ENCODE measurements at regions not wholly inside any gene's neighbourhood (a gene's known extent, or its start where the extent isn't known, plus 50 kb on each side); places are given as distances from the start of the nearest gene placed in this dataset.

DNA sequence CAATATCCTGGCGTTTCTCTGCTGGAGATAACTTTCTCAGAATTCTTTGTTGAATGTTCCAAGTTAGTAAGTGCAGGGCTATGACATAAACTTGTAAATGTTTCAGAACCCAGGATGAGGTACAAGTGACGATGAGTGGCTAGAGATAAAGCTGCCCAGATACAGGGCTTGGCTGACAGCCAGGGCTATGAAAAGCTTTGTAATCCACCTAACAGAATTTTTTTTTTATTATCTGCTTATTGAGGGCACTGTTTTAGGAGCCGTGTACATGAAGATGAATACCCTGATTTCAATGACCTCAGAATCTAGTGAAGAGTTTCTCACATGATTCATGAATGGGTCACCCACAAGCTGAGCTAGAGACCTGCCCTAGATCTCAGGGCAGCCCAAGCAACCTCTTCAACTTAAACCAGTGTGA lies 431.4 kb downstream of the DIPK2A start:
- H3K79me2 ChIP-seq (ENCODE audit: control insufficient read depth, insufficient read depth, low read length): no peaks in the 10 kb centered on the region
- dilution Hi-C loops (cut with MboI; ENCODE audit: extremely low pct_ligation_motif_present, low sequenced_read_pairs): no loop called here
- no peaks in the 10 kb centered on the region for H3K27me3 ChIP-seq (ENCODE audit: control insufficient read depth, extremely low read depth, insufficient read depth, low read length)
- H2AFZ ChIP-seq (ENCODE audit: control insufficient read depth, low read length): no peak overlapping the region
- no peak overlapping the region for H3K27ac ChIP-seq (ENCODE audit: control insufficient read depth, insufficient read depth, low read length)
- no peaks in the 10 kb centered on the region for H3K36me3 ChIP-seq (ENCODE audit: control insufficient read depth in 2 of 2, extremely low read depth in 1 of 2, insufficient read depth in 2 of 2, low read length in 2 of 2)
- no peak for TF ChIP-seq EZH2 (IDR thresholded peaks at IDR 0.05; ENCODE audit: low read length)
- TF ChIP-seq, protein P1, sequence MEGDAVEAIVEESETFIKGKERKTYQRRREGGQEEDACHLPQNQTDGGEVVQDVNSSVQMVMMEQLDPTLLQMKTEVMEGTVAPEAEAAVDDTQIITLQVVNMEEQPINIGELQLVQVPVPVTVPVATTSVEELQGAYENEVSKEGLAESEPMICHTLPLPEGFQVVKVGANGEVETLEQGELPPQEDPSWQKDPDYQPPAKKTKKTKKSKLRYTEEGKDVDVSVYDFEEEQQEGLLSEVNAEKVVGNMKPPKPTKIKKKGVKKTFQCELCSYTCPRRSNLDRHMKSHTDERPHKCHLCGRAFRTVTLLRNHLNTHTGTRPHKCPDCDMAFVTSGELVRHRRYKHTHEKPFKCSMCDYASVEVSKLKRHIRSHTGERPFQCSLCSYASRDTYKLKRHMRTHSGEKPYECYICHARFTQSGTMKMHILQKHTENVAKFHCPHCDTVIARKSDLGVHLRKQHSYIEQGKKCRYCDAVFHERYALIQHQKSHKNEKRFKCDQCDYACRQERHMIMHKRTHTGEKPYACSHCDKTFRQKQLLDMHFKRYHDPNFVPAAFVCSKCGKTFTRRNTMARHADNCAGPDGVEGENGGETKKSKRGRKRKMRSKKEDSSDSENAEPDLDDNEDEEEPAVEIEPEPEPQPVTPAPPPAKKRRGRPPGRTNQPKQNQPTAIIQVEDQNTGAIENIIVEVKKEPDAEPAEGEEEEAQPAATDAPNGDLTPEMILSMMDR (optimal IDR thresholded peaks at IDR 0.05 in 1 of 3, IDR thresholded peaks at IDR 0.05 in 1 of 3, conservative IDR thresholded peaks at IDR 0.05 in 1 of 3; ENCODE audit: extremely low read depth in 1 of 3, insufficient read depth in 2 of 3, low read length in 3 of 3): no peak
- DNase-seq (ENCODE audit: low read depth, low spot score) (no peak), FAIRE-seq (no peak)
- H3K9me3 ChIP-seq (ENCODE audit: control insufficient read depth, low read depth, low read length): no peaks in the 10 kb centered on the region
- no peak overlapping the region for H3K9ac ChIP-seq (ENCODE audit: control insufficient read depth, extremely low read depth, insufficient read depth, low read length)
- no peaks in the 10 kb centered on the region for H3K9me1 ChIP-seq (ENCODE audit: control insufficient read depth, extremely low read depth, insufficient read depth, low read length)
- H4K20me1 ChIP-seq (ENCODE audit: control insufficient read depth, extremely low read depth, insufficient read depth, low read length): no peaks in the 10 kb centered on the region
- H3K4me1 ChIP-seq (ENCODE audit: control insufficient read depth, extremely low read depth, insufficient read depth, low read length): no peaks in the 10 kb centered on the region
- H3K4me3 ChIP-seq (ENCODE audit: control insufficient read depth in 2 of 3, extremely low read depth in 1 of 3, insufficient read depth in 2 of 3, low read depth in 1 of 3, low read length in 3 of 3): no peak overlapping the region
- no peak overlapping the region for H3K4me2 ChIP-seq (ENCODE audit: control insufficient read depth, extremely low read depth, insufficient read depth, low read depth, low read length)

DNA sequence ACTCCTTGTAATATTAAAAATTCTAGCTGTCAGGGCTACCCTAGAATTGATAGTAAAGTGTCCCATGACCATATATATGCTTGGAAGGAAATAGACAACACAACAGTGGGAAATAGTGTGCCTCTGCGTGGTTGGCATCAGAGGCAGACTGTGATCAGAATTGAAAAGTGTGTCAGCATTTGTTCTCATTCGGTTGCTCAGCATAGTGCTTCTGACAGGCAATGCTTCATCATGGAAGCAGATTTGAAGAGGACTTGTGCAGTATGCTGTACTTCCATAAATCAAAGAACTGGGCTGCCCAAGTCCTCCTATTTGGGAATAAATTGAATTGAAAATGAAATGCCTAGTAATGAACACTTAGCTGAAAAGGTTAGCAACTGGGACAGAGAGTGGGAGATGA lies 435.7 kb downstream of the DIPK2A start:
- no peaks in the 10 kb centered on the region for H4K20me1 ChIP-seq (ENCODE audit: control insufficient read depth, extremely low read depth, insufficient read depth, low read length)
- H3K9me3 ChIP-seq (ENCODE audit: control insufficient read depth, low read depth, low read length): no peaks in the 10 kb centered on the region
- H3K4me1 ChIP-seq (ENCODE audit: control insufficient read depth, extremely low read depth, insufficient read depth, low read length): no peaks in the 10 kb centered on the region
- FAIRE-seq: no peak
- dilution Hi-C loops (cut with MboI; ENCODE audit: extremely low pct_ligation_motif_present, low sequenced_read_pairs): no loop called here
- no peak for DNase-seq (ENCODE audit: low read depth, low spot score)
- no peak overlapping the region for H3K4me2 ChIP-seq (ENCODE audit: control insufficient read depth, extremely low read depth, insufficient read depth, low read depth, low read length)
- no peaks in the 10 kb centered on the region for H3K79me2 ChIP-seq (ENCODE audit: control insufficient read depth, insufficient read depth, low read length)
- H3K9ac ChIP-seq (ENCODE audit: control insufficient read depth, extremely low read depth, insufficient read depth, low read length): no peak overlapping the region
- no peak for TF ChIP-seq EZH2 (IDR thresholded peaks at IDR 0.05; ENCODE audit: low read length)
- TF ChIP-seq, protein P1 (optimal IDR thresholded peaks at IDR 0.05 in 1 of 3, IDR thresholded peaks at IDR 0.05 in 1 of 3, conservative IDR thresholded peaks at IDR 0.05 in 1 of 3; ENCODE audit: extremely low read depth in 1 of 3, insufficient read depth in 2 of 3, low read length in 3 of 3): no peak
- no peaks in the 10 kb centered on the region for H3K36me3 ChIP-seq (ENCODE audit: control insufficient read depth in 2 of 2, extremely low read depth in 1 of 2, insufficient read depth in 2 of 2, low read length in 2 of 2)
- no peak overlapping the region for H3K27ac ChIP-seq (ENCODE audit: control insufficient read depth, insufficient read depth, low read length)
- H3K27me3 ChIP-seq (ENCODE audit: control insufficient read depth, extremely low read depth, insufficient read depth, low read length): no peaks in the 10 kb centered on the region
- H2AFZ ChIP-seq (ENCODE audit: control insufficient read depth, low read length): no peak overlapping the region
- no peaks in the 10 kb centered on the region for H3K9me1 ChIP-seq (ENCODE audit: control insufficient read depth, extremely low read depth, insufficient read depth, low read length)
- no peak overlapping the region for H3K4me3 ChIP-seq (ENCODE audit: control insufficient read depth in 2 of 3, extremely low read depth in 1 of 3, insufficient read depth in 2 of 3, low read depth in 1 of 3, low read length in 3 of 3)
